ENCODE measurements at regions not wholly inside any gene's neighbourhood (a gene's known extent, or its start where the extent isn't known, plus 50 kb on each side); places are given as distances from the start of the nearest gene placed in this dataset.
A peak's percentile ranks its signal among the peaks of the same experiment; 100 is the strongest.
"Not testable (repeated sequence)": the region's sequence is repeated elsewhere in the genome, so short reads cannot be mapped to it uniquely, and the experiment has no call there.

GRCh38 chr2:72078773-72079172 is 68.9 kb downstream of the CYP26B1 start:
- Mint-ChIP-seq H3K9me3 (peaks cover 4% of the 10 kb centered on the region), H3K27ac (no peak overlapping the region), H3K27me3 (no peaks in the 10 kb centered on the region), H3K36me3 (no peaks in the 10 kb centered on the region), H3K4me3 (no peak overlapping the region), H3K4me1 (ENCODE audit: low read depth in 2 of 2) (peaks cover 0 to 4% of the 10 kb centered on the region in 2 donors)
- DNase-seq (ENCODE audit: low spot score) (no peak), ATAC-seq (no peak)

GRCh38 chr2:72077702-72078169 is 69.9 kb downstream of the CYP26B1 start:
- DNase-seq (ENCODE audit: low spot score) (no peak), ATAC-seq (no peak)
- H3K9me3 Mint-ChIP-seq, result peaks cover 8% of the 10 kb centered on the region
- H3K27me3 Mint-ChIP-seq, result no peaks in the 10 kb centered on the region
- peaks cover 4% of the 10 kb centered on the region for H3K36me3 Mint-ChIP-seq
- H3K4me1 Mint-ChIP-seq (ENCODE audit: low read depth in 2 of 2), result no peaks in the 10 kb centered on the region
- H3K4me3 Mint-ChIP-seq, result no peak overlapping the region
- no peak overlapping the region for H3K27ac Mint-ChIP-seq

DNA sequence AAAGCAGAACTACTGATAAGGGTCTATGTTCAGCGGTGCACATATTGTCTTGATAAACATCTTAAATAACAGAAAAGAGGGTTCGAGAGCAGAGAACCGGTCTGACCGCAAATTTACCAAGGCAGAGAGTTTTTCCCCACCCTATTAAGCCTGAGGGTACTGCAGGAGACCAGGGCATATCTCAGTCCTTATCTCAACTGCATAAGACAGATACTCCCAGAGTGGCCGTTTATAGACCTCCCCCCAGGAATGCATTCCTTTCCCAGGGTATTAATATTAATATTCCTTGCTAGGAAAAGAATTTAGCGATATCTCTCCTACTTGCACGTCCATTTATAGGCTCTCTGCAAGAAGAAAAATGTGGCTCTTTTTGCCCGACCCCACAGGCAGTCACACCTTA is 74.3 kb downstream of the CYP26B1 start:
- not testable (repeated sequence) for H3K36me3 Mint-ChIP-seq; H3K4me3 Mint-ChIP-seq; ATAC-seq; DNase-seq (ENCODE audit: low spot score); H3K27me3 Mint-ChIP-seq; H3K9me3 Mint-ChIP-seq; H3K4me1 Mint-ChIP-seq (ENCODE audit: low read depth in 2 of 2); H3K27ac Mint-ChIP-seq

DNA sequence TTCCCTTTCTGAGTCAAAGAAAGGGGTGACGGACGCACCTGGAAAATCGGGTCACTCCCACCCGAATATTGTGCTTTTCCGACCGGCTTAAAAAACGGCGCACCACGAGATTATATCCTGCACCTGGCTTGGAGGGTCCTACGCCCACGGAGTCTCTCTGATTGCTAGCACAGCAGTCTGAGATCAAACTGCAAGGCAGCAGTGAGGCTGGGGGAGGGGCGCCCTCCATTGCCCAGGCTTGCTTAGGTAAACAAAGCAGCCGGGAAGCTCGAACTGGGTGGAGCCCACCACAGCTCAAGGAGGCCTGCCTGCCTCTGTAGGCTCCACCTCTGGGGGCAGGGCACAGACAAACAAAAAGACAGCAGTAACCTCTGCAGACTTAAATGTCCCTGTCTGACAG is 83.5 kb downstream of the CYP26B1 start:
- H3K4me3 Mint-ChIP-seq; H3K27ac Mint-ChIP-seq; H3K4me1 Mint-ChIP-seq (ENCODE audit: low read depth in 2 of 2); DNase-seq (ENCODE audit: low spot score); H3K9me3 Mint-ChIP-seq; ATAC-seq; H3K36me3 Mint-ChIP-seq: not testable (repeated sequence)
- H3K27me3 Mint-ChIP-seq, result peaks cover 2 to 17% of the 10 kb centered on the region in 2 donors

GRCh38 chr2:72062336-72062735 is 85.3 kb downstream of the CYP26B1 start:
- Mint-ChIP-seq H3K4me3 (no peak overlapping the region), H3K27ac (no peak overlapping the region), H3K4me1 (ENCODE audit: low read depth in 2 of 2) (no peaks in the 10 kb centered on the region), H3K27me3 (peaks cover 2 to 32% of the 10 kb centered on the region in 2 donors), H3K36me3 (no peaks in the 10 kb centered on the region), H3K9me3 (peaks cover 8% of the 10 kb centered on the region)
- no peak for DNase-seq (ENCODE audit: low spot score)
- no peak for ATAC-seq

DNA sequence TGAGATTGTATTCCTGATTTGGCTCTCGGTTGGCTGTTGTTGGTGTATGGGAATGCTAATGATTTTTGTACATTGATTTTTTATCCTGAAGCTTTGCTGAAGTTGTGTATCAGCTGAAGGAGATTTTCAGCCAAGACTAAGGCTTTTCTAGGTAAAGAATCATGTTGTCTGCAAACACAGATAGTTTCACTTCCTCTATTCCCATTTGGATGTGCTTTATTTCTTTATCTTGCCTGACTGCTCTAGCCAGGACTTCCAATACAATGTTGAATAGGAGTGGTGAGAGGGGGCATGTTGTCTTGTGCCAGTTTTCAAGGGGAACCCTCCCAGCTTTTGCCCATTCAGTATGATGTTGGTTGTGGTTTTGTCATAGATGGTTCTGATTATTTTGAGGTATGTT is 90.4 kb downstream of the CYP26B1 start:
- no peak overlapping the region for H3K27ac Mint-ChIP-seq
- H3K4me1 Mint-ChIP-seq (ENCODE audit: low read depth in 2 of 2), result no peaks in the 10 kb centered on the region
- DNase-seq (ENCODE audit: low spot score) (no peak), ATAC-seq (no peak)
- H3K4me3 Mint-ChIP-seq, result no peak overlapping the region
- H3K36me3 Mint-ChIP-seq, result no peaks in the 10 kb centered on the region
- H3K9me3 Mint-ChIP-seq, result peaks cover 17% of the 10 kb centered on the region
- peaks cover 1 to 29% of the 10 kb centered on the region in 2 donors for H3K27me3 Mint-ChIP-seq

GRCh38 chr2:72051971-72052505 is 95.6 kb downstream of the CYP26B1 start:
- Mint-ChIP-seq H3K4me1 (ENCODE audit: low read depth in 2 of 2) (no peaks in the 10 kb centered on the region), H3K27me3 (peaks cover 0 to 8% of the 10 kb centered on the region in 2 donors), H3K27ac (no peak overlapping the region), H3K4me3 (no peak overlapping the region), H3K36me3 (no peaks in the 10 kb centered on the region), H3K9me3 (peaks cover 10% of the 10 kb centered on the region)
- DNase-seq (ENCODE audit: low spot score), result no peak
- no peak for ATAC-seq

- peaks cover 0 to 8% of the 10 kb centered on the region in 2 donors for H3K27me3 Mint-ChIP-seq
- no peak for ATAC-seq
- H3K27ac Mint-ChIP-seq, result no peak overlapping the region
- no peaks in the 10 kb centered on the region for H3K36me3 Mint-ChIP-seq
- H3K4me1 Mint-ChIP-seq (ENCODE audit: low read depth in 2 of 2), result no peaks in the 10 kb centered on the region
- no peak overlapping the region for H3K4me3 Mint-ChIP-seq
- peaks cover 2% of the 10 kb centered on the region for H3K9me3 Mint-ChIP-seq
- DNase-seq (ENCODE audit: low spot score), result no peak
Measured at GRCh38 chr2:72051204-72051603, 96.5 kb downstream of the CYP26B1 start.

- Mint-ChIP-seq H3K4me3 (no peak overlapping the region), H3K36me3 (no peaks in the 10 kb centered on the region), H3K27me3 (peaks cover 0 to 8% of the 10 kb centered on the region in 2 donors), H3K9me3 (no peaks in the 10 kb centered on the region), H3K27ac (no peak overlapping the region), H3K4me1 (ENCODE audit: low read depth in 2 of 2) (no peaks in the 10 kb centered on the region)
- no peak for DNase-seq (ENCODE audit: low spot score)
- ATAC-seq, result no peak
Measured at GRCh38 chr2:72050734-72051133, 96.9 kb downstream of the CYP26B1 start.

- no peak for DNase-seq (ENCODE audit: low spot score)
Measured at GRCh38 chr2:72048881-72049477, 98.7 kb downstream of the CYP26B1 start.

DNA sequence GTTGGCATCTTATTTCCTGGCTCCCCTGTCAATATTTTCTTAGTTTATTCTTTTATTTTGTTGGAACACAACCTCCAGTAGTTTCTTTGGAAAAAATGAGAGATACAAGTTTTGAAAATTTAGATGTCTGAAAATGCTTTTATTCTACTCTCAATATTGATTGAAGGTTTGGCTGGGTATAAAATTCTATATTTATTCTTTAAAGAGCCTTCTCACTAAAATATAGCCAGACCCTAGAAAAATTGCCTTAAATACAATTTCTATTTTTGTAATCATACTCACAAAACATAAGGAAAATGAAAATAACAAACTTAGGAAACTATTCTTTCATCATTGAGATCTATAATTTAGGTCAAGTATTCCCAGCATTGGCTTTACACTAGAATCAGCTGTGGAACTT is 103.7 kb downstream of the CYP26B1 start:
- Mint-ChIP-seq H3K4me1 (ENCODE audit: low read depth in 2 of 2) (no peaks in the 10 kb centered on the region), H3K4me3 (no peak overlapping the region), H3K27me3 (peaks cover 4 to 30% of the 10 kb centered on the region in 2 donors), H3K9me3 (peaks cover 11% of the 10 kb centered on the region), H3K27ac (no peak overlapping the region), H3K36me3 (no peaks in the 10 kb centered on the region)
- ATAC-seq, result no peak
- DNase-seq (ENCODE audit: low spot score), result no peak

More at GRCh38 chr2:72048881-72049477, 98.7 kb downstream of the CYP26B1 start:
- H3K4me3 Mint-ChIP-seq, result no peak overlapping the region
- H3K27me3 Mint-ChIP-seq, result peaks cover 0 to 17% of the 10 kb centered on the region in 2 donors
- H3K9me3 Mint-ChIP-seq, result peaks cover 3% of the 10 kb centered on the region
- H3K27ac Mint-ChIP-seq, result no peak overlapping the region
- no peaks in the 10 kb centered on the region for H3K4me1 Mint-ChIP-seq (ENCODE audit: low read depth in 2 of 2)
- H3K36me3 Mint-ChIP-seq, result no peaks in the 10 kb centered on the region
- ATAC-seq, result no peak

DNA sequence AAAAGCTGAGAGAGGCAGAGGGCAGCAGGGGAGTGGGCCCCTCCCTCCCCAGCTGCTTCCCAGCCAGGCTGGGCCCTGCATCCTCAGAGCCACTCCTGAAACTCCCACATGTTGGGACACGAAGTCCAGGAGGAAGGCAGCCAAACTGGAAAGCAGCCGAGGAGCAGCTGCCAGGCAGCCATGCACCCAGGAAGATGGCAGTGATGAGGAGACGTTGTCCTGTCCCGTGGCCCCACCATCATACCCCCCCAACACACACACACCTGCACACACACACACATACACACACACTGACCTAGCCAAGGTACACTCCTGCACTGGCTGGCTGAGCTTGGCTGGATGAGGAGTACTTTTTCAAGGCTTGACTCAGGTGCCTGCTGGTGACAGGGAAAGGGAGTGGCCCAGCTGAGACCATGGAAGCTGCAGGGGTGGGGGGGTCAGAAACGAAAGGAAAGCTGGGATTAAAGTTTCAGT is 106.0 kb downstream of the CYP26B1 start:
- no peak overlapping the region for H3K27ac Mint-ChIP-seq
- H3K4me3 Mint-ChIP-seq, result no peak overlapping the region

DNA sequence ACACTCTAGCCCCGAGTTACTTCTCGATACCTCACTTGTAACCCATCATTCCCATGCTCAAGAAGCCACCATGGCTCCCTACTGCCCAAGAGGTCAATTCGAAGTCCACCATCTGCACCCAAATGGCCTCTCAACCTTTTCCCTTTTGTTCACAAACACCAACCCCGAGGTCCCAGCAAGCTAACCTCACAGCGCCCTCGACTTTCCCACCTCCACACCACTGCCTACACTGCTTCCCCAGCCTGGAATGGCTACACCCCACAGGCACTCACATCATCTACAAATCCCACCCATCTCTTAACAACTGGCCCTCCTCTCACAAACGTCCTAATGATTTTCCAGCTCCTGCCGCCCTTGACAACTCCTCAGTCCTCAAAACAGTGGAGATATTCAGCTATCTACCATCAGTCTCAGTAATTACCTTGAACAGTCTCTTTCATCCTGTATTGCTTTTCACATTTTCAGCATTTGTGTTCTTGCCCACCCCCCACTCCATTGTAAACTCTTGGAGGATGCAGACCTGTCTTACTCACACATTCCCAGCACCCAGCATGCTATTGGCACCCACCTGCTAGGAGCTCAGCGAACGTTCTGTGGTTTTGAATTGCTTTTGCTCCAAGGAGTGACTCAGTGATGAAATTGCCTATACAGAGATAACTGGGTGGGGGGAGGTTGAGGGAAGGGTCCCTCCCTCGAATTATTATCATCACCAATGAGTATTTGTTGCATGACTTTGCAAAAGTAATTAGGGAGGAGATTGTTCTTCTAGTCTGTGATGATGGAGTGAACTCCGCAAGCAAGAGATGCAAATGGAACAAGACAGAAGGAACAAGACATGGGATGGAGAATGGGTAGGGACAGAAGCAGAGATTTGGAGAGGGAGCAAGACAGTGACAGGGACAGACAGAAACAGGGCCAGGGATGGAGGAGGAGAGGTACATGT is 106.8 kb downstream of the CYP26B1 start:
- no peak overlapping the region for H3K27ac Mint-ChIP-seq
- no peaks in the 10 kb centered on the region for H3K4me1 Mint-ChIP-seq (ENCODE audit: low read depth in 2 of 2)
- no peaks in the 10 kb centered on the region for H3K36me3 Mint-ChIP-seq
- peaks cover 11% of the 10 kb centered on the region for H3K9me3 Mint-ChIP-seq
- DNase-seq (ENCODE audit: low spot score) (no peak), ATAC-seq (no peak)
- H3K27me3 Mint-ChIP-seq, result peaks cover 4 to 24% of the 10 kb centered on the region in 2 donors
- no peak overlapping the region for H3K4me3 Mint-ChIP-seq

More for the DNA sequence above, 106.0 kb downstream of the CYP26B1 start:
- H3K9me3 Mint-ChIP-seq, result peaks cover 11% of the 10 kb centered on the region
- no peaks in the 10 kb centered on the region for H3K4me1 Mint-ChIP-seq (ENCODE audit: low read depth in 2 of 2)
- peaks cover 4 to 24% of the 10 kb centered on the region in 2 donors for H3K27me3 Mint-ChIP-seq
- no peak for DNase-seq (ENCODE audit: low spot score)
- peak in 1 of 2 donors; percentile 18 for ATAC-seq
- H3K36me3 Mint-ChIP-seq, result no peaks in the 10 kb centered on the region

DNA sequence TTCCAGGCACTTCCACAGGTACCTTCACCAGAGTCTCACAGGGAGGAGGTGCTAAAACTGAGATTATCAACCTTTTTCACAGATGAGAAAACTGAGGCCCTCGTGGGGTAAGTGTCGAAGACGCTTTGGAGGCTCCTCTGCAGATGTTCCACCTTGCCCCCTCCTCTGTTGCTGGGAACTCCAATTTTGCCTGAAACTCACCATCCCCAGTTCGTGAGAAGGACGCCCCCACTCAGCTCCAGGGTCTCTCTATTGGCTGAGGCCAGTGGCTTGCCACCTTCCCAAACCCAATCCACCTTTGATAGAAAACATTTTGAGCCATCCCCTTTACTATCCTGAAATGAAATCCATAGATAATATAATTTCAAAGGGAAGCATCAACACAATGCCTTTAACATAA is 109.1 kb downstream of the CYP26B1 start:
- H3K9me3 Mint-ChIP-seq, result peaks cover 4% of the 10 kb centered on the region
- peaks cover 4 to 19% of the 10 kb centered on the region in 2 donors for H3K27me3 Mint-ChIP-seq
- no peaks in the 10 kb centered on the region for H3K4me1 Mint-ChIP-seq (ENCODE audit: low read depth in 2 of 2)
- ATAC-seq (no peak), DNase-seq (ENCODE audit: low spot score) (no peak)
- no peak overlapping the region for H3K4me3 Mint-ChIP-seq
- H3K36me3 Mint-ChIP-seq, result no peaks in the 10 kb centered on the region
- H3K27ac Mint-ChIP-seq, result no peak overlapping the region

Measured in natural killer cell treated with Interleukin-12 subunit alpha and Interleukin-12 subunit beta and Interleukin-15 and Interleukin-18, amount 100 ng/mL, for 72 hours (primary cell).